ENCODE measurements at regions not wholly inside any gene's neighbourhood (a gene's known extent, or its start where the extent isn't known, plus 50 kb on each side); places are given as distances from the start of the nearest gene placed in this dataset.
A peak's percentile ranks its signal among the peaks of the same experiment; 100 is the strongest.

DNA sequence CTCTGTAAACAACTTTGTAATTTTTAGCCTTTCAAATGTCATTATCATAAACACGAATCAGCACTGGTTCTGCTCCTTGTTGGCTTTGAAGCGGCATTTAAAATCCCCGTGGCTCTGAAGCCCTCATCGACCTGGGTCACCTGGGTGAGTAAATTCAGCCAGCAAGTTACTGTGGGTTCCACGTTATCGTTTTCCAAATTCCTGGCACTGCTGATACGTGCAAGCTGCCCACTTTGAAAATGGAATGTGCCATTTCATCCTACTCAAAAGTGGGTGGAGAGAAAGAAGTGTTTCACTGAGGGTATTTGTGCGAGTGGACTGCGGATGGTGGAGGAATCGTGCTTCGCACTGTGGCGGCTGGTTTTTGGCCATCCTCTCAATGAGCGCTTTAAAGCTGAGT lies 281.7 kb downstream of the KLF6 start:
- Histone ChIP-seq H2AFZ (replicated peaks) (no peak overlapping the region), H3K9ac (no peak overlapping the region), H3K36me3 (no peaks in the 10 kb centered on the region), H3K4me1 (peaks cover 4% of the 10 kb centered on the region), H3K27me3 (no peaks in the 10 kb centered on the region), H3K27ac (no peak overlapping the region), H3K4me2 (no peak overlapping the region), H4K20me1 (ENCODE audit: low read depth) (no peaks in the 10 kb centered on the region), H3K9me3 (ENCODE audit: low read depth) (no peaks in the 10 kb centered on the region), H3F3A (ENCODE audit: low read depth) (no peaks in the 10 kb centered on the region), H3K79me2 (ENCODE audit: low read depth) (no peaks in the 10 kb centered on the region), H3K4me3 (no peak overlapping the region)
- DNase-seq (ENCODE audit: low spot score): no peak
- peaks cover 19% of the 10 kb centered on the region for H3K4me1 Mint-ChIP-seq
- H3K4me3 Mint-ChIP-seq: no peak overlapping the region
- H3K27me3 Mint-ChIP-seq (ENCODE audit: insufficient read depth, low read depth): no peaks in the 10 kb centered on the region
- TF ChIP-seq EZH2phosphoT487 (IDR thresholded peaks at IDR 0.05): no peak
- TF ChIP-seq, protein P1, sequence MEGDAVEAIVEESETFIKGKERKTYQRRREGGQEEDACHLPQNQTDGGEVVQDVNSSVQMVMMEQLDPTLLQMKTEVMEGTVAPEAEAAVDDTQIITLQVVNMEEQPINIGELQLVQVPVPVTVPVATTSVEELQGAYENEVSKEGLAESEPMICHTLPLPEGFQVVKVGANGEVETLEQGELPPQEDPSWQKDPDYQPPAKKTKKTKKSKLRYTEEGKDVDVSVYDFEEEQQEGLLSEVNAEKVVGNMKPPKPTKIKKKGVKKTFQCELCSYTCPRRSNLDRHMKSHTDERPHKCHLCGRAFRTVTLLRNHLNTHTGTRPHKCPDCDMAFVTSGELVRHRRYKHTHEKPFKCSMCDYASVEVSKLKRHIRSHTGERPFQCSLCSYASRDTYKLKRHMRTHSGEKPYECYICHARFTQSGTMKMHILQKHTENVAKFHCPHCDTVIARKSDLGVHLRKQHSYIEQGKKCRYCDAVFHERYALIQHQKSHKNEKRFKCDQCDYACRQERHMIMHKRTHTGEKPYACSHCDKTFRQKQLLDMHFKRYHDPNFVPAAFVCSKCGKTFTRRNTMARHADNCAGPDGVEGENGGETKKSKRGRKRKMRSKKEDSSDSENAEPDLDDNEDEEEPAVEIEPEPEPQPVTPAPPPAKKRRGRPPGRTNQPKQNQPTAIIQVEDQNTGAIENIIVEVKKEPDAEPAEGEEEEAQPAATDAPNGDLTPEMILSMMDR (IDR thresholded peaks at IDR 0.05): no peak
- no peak for TF ChIP-seq EZH2 (IDR thresholded peaks at IDR 0.05)
- H3K9me3 Mint-ChIP-seq: peaks cover 1% of the 10 kb centered on the region
- H3K36me3 Mint-ChIP-seq: peaks cover 1% of the 10 kb centered on the region
- H3K27ac Mint-ChIP-seq: no peak overlapping the region

DNA sequence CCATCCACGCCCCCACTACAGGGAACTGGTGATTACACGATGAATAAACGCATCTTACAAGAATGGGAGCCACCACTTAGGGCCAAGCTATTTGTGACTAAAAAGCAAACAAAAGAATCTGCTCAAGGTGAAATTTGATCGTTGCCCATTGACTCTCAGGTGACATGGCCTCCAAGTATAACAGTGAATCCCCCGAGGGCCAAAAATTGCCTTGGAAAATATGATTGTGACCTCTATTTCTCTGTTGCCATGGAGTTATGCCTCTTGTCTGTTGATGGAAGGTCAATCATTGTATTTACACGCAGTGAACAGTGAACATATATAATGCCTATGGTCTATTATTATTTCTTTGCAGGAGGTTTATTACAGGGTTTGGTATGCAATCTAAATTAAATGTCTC lies 282.3 kb downstream of the KLF6 start:
- Mint-ChIP-seq H3K4me3 (no peak overlapping the region), H3K27me3 (ENCODE audit: insufficient read depth, low read depth) (no peaks in the 10 kb centered on the region), H3K27ac (no peak overlapping the region), H3K4me1 (peaks cover 22% of the 10 kb centered on the region), H3K36me3 (no peaks in the 10 kb centered on the region), H3K9me3 (no peaks in the 10 kb centered on the region)
- no peaks in the 10 kb centered on the region for H3F3A ChIP-seq (ENCODE audit: low read depth)
- H2AFZ ChIP-seq (replicated peaks): peak overlapping the region; percentile 9
- H3K9ac ChIP-seq: no peak overlapping the region
- H3K27me3 ChIP-seq: no peaks in the 10 kb centered on the region
- H3K4me2 ChIP-seq: no peak overlapping the region
- H3K4me3 ChIP-seq: no peak overlapping the region
- H3K79me2 ChIP-seq (ENCODE audit: low read depth): no peaks in the 10 kb centered on the region
- TF ChIP-seq, protein P1 (IDR thresholded peaks at IDR 0.05): no peak
- TF ChIP-seq EZH2phosphoT487 (IDR thresholded peaks at IDR 0.05): no peak
- no peak for TF ChIP-seq EZH2 (IDR thresholded peaks at IDR 0.05)
- no peaks in the 10 kb centered on the region for H3K9me3 ChIP-seq (ENCODE audit: low read depth)
- no peaks in the 10 kb centered on the region for H3K36me3 ChIP-seq
- DNase-seq (ENCODE audit: low spot score): no peak
- H4K20me1 ChIP-seq (ENCODE audit: low read depth): no peaks in the 10 kb centered on the region
- no peak overlapping the region for H3K27ac ChIP-seq
- peaks cover 4% of the 10 kb centered on the region for H3K4me1 ChIP-seq

DNA sequence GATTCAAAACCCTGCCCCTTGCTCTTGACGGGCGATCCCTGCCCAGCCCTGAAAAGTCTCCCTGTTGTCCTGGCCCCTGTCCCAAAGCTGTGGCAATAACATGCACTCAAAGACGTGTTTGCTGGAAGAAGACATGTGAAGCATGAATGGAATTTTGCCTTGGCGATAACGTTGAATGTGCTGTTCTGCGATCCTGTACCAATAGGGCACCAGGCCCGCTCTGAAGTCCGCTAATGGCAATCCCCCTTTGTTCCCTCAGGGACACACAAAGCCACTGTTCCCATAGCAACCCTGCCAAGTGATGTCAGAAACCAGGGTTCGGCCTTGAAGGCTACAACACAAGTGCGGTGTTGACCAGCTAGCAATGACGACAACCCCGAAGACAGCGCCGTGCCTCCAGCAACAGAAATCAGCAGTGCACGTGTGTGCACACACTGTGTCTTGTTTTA lies 284.6 kb downstream of the KLF6 start:
- Histone ChIP-seq H3K4me2 (peak overlapping the region; percentile 46), H3K4me3 (no peak overlapping the region)
- TF ChIP-seq, protein P1 (IDR thresholded peaks at IDR 0.05): no peak
- no peak for TF ChIP-seq EZH2phosphoT487 (IDR thresholded peaks at IDR 0.05)

More for the DNA sequence above, 284.6 kb downstream of the KLF6 start:
- Mint-ChIP-seq H3K27ac (peak overlapping the region; percentile 95), H3K9me3 (no peaks in the 10 kb centered on the region), H3K4me3 (peak overlapping the region; percentile 69), H3K36me3 (no peaks in the 10 kb centered on the region), H3K27me3 (ENCODE audit: insufficient read depth, low read depth) (no peaks in the 10 kb centered on the region), H3K4me1 (peaks cover 34% of the 10 kb centered on the region)
- DNase-seq (ENCODE audit: low spot score): peak; percentile 92
- H3K79me2 ChIP-seq (ENCODE audit: low read depth): no peaks in the 10 kb centered on the region
- H3F3A ChIP-seq (ENCODE audit: low read depth): no peaks in the 10 kb centered on the region
- no peaks in the 10 kb centered on the region for H3K36me3 ChIP-seq
- H3K4me1 ChIP-seq: peaks cover 4% of the 10 kb centered on the region
- H4K20me1 ChIP-seq (ENCODE audit: low read depth): no peaks in the 10 kb centered on the region
- no peaks in the 10 kb centered on the region for H3K27me3 ChIP-seq
- no peak overlapping the region for H2AFZ ChIP-seq (replicated peaks)
- no peaks in the 10 kb centered on the region for H3K9me3 ChIP-seq (ENCODE audit: low read depth)
- H3K9ac ChIP-seq: no peak overlapping the region
- H3K27ac ChIP-seq: no peak overlapping the region

All from neural progenitor cell (in vitro differentiated cells).